Kidney (tissue), 13 donors: ENCODE measurements at regions not wholly inside any gene's neighbourhood (a gene's known extent, or its start where the extent isn't known, plus 50 kb on each side); places are given as distances from the start of the nearest gene placed in this dataset.
"Not testable (repeated sequence)": the region's sequence is repeated elsewhere in the genome, so short reads cannot be mapped to it uniquely, and the experiment has no call there.

ENCODE experiments used
- DNase-seq, 5 donors: peaks; one replicate each; pipeline ENCODE4 v3.0.0-alpha.2; 2013 to 2020
- FAIRE-seq: peaks from 2 replicates; lab custom pipeline; 2012; peaks lifted over from hg19 to GRCh38; lab: Jason Lieb, UNC
- H3K27ac ChIP-seq, 2 donors: one replicate each; pipeline ENCODE4 v1.7.0; 2013; ENCODE audit warnings: low read depth in 2 of 2, low read length in 2 of 2, inconsistent platforms in 1 of 2
- H3K27me3 ChIP-seq: one replicate; pipeline ENCODE4 v1.7.1; 2013; ENCODE audit warnings: low read length, inconsistent platforms; ENCODE audit not compliant: control insufficient read depth, insufficient read depth
- H3K36me3 ChIP-seq, 3 donors: one replicate each; pipeline versions ENCODE4 v1.7.0 to v1.7.1; 2013; ENCODE audit warnings: low read length in 3 of 3, control low read depth in 1 of 3, inconsistent platforms in 1 of 3; ENCODE audit not compliant: insufficient read depth in 3 of 3, control insufficient read depth in 2 of 3
- H3K4me1 ChIP-seq, 3 donors: one replicate each; pipeline versions ENCODE4 v1.7.0 to v1.7.1; 2013; ENCODE audit warnings: low read length in 3 of 3, inconsistent platforms in 1 of 3, low read depth in 1 of 3; ENCODE audit not compliant: control insufficient read depth in 2 of 3, insufficient read depth in 2 of 3
- H3K4me3 ChIP-seq, 3 donors: one replicate each; pipeline versions ENCODE4 v1.7.0 to v1.8.1; 2013; ENCODE audit warnings: low read length in 3 of 3, control low read depth in 1 of 3, inconsistent platforms in 1 of 3
- H3K9ac ChIP-seq, 3 donors: one replicate each; pipeline versions ENCODE4 v1.7.0 to v1.7.1; 2013; ENCODE audit warnings: low read length in 3 of 3, control low read depth in 1 of 3, inconsistent platforms in 1 of 3
- H3K9me3 ChIP-seq, 3 donors: one replicate each; pipeline versions ENCODE4 v1.7.0 to v1.7.1; 2013; ENCODE audit warnings: low read length in 3 of 3, control low read depth in 1 of 3, inconsistent platforms in 1 of 3; ENCODE audit not compliant: control insufficient read depth in 2 of 3, insufficient read depth in 1 of 3
- intact Hi-C: fragments of 100-400 bp; cut with DNase I; formaldehyde crosslinking; loops from one replicate; pipeline ENCODE4 v1.11.1; 2022
- TF ChIP-seq, protein P1 (sequence below): IDR thresholded peaks from 3 replicates; pipeline ENCODE4 v1.5.1; 2012; ENCODE audit warnings: mild to moderate bottlenecking, moderate library complexity, borderline replicate concordance; ENCODE audit not compliant: insufficient read depth; ENCODE audit errors: extremely low read depth
- donor health status: control.
- donor health status: control.
- donor health status: control.
- donor health status: control.
- donor health status: control.
- donor health status: DM: yes; HTN: yes; CAD: no.
- donor health status: Normal renal cell carcinoma (clear cell type).

GRCh38 chr13:109401891-109402290, 384.5 kb downstream of the IRS2 start:
- no peaks in the 10 kb centered on the region for H3K9me3 ChIP-seq
- no peaks in the 10 kb centered on the region for H3K36me3 ChIP-seq
- H3K4me1 ChIP-seq = no peaks in the 10 kb centered on the region
- intact Hi-C loops = no loop called here
- no peaks in the 10 kb centered on the region for H3K27me3 ChIP-seq
- TF ChIP-seq, protein P1, sequence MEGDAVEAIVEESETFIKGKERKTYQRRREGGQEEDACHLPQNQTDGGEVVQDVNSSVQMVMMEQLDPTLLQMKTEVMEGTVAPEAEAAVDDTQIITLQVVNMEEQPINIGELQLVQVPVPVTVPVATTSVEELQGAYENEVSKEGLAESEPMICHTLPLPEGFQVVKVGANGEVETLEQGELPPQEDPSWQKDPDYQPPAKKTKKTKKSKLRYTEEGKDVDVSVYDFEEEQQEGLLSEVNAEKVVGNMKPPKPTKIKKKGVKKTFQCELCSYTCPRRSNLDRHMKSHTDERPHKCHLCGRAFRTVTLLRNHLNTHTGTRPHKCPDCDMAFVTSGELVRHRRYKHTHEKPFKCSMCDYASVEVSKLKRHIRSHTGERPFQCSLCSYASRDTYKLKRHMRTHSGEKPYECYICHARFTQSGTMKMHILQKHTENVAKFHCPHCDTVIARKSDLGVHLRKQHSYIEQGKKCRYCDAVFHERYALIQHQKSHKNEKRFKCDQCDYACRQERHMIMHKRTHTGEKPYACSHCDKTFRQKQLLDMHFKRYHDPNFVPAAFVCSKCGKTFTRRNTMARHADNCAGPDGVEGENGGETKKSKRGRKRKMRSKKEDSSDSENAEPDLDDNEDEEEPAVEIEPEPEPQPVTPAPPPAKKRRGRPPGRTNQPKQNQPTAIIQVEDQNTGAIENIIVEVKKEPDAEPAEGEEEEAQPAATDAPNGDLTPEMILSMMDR = no peak
- no peak overlapping the region for H3K9ac ChIP-seq
- no peak overlapping the region for H3K27ac ChIP-seq
- FAIRE-seq = no peak
- no peak for DNase-seq
- no peak overlapping the region for H3K4me3 ChIP-seq

GRCh38 chr13:109401307-109401706, 385.1 kb downstream of the IRS2 start:
- no peak for FAIRE-seq
- H3K9ac ChIP-seq = no peak overlapping the region

DNA sequence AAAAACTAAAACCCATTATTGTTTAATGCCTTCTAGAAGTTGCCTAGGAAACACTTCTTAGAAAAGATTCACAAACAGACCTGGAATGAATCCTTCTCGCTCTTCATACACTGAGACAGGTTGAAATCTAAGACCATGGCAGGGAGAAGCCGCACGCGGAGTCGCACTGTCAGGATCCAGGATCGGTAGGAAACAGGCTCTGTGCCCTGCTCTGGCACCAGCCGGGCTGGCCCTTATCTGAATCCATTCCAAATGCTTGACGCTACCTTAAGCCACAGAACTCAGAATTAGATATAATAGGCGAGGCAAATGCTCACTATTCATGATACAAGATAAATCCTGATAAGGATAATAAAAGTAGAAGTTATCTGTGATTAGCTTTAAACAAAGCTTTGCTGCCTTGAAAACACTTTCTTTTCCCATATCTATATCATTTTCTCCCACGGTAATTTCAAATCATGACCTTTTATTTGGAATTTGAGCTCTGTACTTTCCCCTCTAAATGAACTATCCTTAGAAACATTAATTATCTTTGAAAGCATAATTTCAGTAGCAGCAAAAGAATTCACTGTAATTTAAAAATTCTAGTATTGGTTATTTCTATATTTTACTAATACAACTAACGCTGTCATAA, 385.6 kb downstream of the IRS2 start:
- H3K36me3 ChIP-seq = no peaks in the 10 kb centered on the region
- no peaks in the 10 kb centered on the region for H3K4me1 ChIP-seq
- H3K27me3 ChIP-seq = no peaks in the 10 kb centered on the region
- FAIRE-seq (no peak), DNase-seq (no peak)
- no peaks in the 10 kb centered on the region for H3K9me3 ChIP-seq
- no peak overlapping the region for H3K4me3 ChIP-seq
- intact Hi-C loops = no loop called here
- TF ChIP-seq, protein P1 = no peak
- no peak overlapping the region for H3K9ac ChIP-seq
- no peak overlapping the region for H3K27ac ChIP-seq

More at GRCh38 chr13:109401307-109401706, 385.1 kb downstream of the IRS2 start:
- intact Hi-C loops = no loop called here
- Histone ChIP-seq H3K27me3 (no peaks in the 10 kb centered on the region), H3K27ac (no peak overlapping the region), H3K4me1 (no peaks in the 10 kb centered on the region), H3K4me3 (no peak overlapping the region), H3K36me3 (no peaks in the 10 kb centered on the region), H3K9me3 (no peaks in the 10 kb centered on the region)
- DNase-seq = no peak
- TF ChIP-seq, protein P1 = no peak

DNA sequence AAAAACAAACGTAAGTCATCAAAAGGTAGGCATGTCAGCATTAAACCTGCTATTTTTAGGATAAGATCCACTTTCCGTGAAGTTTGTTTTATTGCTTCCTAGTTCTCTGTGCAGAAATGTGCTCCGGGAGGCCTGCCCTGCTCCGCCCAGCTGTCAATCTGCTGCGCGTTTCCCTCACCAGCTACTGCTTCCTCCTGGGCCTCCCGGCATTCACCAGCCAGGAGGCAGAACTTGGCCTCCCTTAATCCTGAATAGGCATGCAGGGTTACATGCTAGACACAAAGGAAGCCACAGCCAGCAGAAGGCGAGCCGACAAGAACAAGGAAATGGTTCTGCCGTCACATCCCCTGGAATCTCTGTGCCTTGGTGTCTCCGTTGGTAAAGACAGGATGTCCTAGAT, 386.2 kb downstream of the IRS2 start:
- Histone ChIP-seq H3K4me3 (no peak overlapping the region), H3K4me1 (no peaks in the 10 kb centered on the region), H3K27ac (no peak overlapping the region), H3K9me3 (no peaks in the 10 kb centered on the region), H3K36me3 (no peaks in the 10 kb centered on the region), H3K9ac (no peak overlapping the region), H3K27me3 (no peaks in the 10 kb centered on the region)
- FAIRE-seq (no peak), DNase-seq (no peak)
- intact Hi-C loops = no loop called here
- TF ChIP-seq, protein P1 = no peak

DNA sequence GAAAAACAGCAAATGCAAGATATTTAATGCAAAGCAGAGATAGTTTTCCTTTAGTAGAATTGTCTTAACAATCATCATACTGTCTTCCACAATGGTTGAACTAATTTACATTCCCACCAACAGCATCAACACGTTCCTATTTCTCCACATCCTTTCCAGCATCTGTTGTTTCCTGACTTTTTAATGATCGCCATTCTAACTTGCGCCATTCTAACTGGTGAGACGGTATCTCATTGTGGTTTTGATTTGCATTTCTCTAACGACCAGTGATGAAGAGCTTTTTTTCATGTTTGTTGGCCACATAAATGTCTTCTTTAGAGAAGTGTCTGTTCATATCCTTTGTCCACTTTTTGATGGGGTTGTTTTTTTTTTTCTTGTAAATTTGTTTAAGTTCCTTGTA, 388.3 kb downstream of the IRS2 start:
- H3K9me3 ChIP-seq, H3K4me3 ChIP-seq, H3K4me1 ChIP-seq, H3K27me3 ChIP-seq, DNase-seq, intact Hi-C loops, H3K9ac ChIP-seq, FAIRE-seq, H3K36me3 ChIP-seq, H3K27ac ChIP-seq: not testable (repeated sequence)
